BJ (cell line): ENCODE measurements at regions not wholly inside any gene's neighbourhood (a gene's known extent, or its start where the extent isn't known, plus 50 kb on each side); places are given as distances from the start of the nearest gene placed in this dataset.

Experiments used
- CTCF ChIA-PET: fragments of 350-600 bp; formaldehyde crosslinking; extraction: SDS; loops from one replicate; lab custom pipeline; 2021; ENCODE audit warnings: antibody characterized with exemption, inconsistent platforms; lab: Yijun Ruan, JAX
- POLR2A ChIA-PET: fragments of 300-600 bp; sonication (Branson Sonifier 250); formaldehyde crosslinking; extraction: SDS; loops from one replicate; lab custom pipeline; 2021; ENCODE audit warnings: antibody characterized with exemption; lab: Charles Lee
- DNase-seq: peaks from one replicate; pipeline ENCODE4 v3.0.0-alpha.2; 2011; ENCODE audit warnings: low read depth
- H3K27me3 ChIP-seq: 2 replicates; pipeline ENCODE4 v1.6.0; 2011; ENCODE audit warnings: low read length; ENCODE audit not compliant: control insufficient read depth, insufficient read depth
- H3K36me3 ChIP-seq: 2 replicates; pipeline ENCODE4 v1.5.1; 2011; ENCODE audit warnings: low read length; ENCODE audit not compliant: control insufficient read depth, insufficient read depth
- H3K4me3 ChIP-seq: 2 replicates; pipeline ENCODE4 v1.5.1; 2011; ENCODE audit warnings: low read depth, mild to moderate bottlenecking, control low read depth, low read length
- CTCF ChIP-seq: IDR thresholded peaks from 2 replicates; pipeline ENCODE4 v1.5.1; 2011; ENCODE audit warnings: low read depth, mild to moderate bottlenecking, control low read depth, inconsistent platforms, low read length, moderate library complexity; ENCODE audit not compliant: insufficient read depth

- TF ChIP-seq CTCF, result no peak
- DNase-seq, result no peak
- Histone ChIP-seq H3K4me3 (no peak overlapping the region), H3K36me3 (no peaks in the 10 kb centered on the region), H3K27me3 (peaks cover 9% of the 10 kb centered on the region)
- ChIA-PET POLR2A (no interaction called here), CTCF (interaction anchor here (0.6 to 1.5 kb wide), 3 partner anchors 10 to 59 kb away, joined by 3 to 5 read pairs (median 4); no protein-coding TSS in a partner anchor)
Measured at GRCh38 chr20:58146746-58147140, 81.7 kb downstream of the ANKRD60 start.

GRCh38 chr20:58146081-58146745 is 82.2 kb downstream of the ANKRD60 start:
- no peak for DNase-seq
- ChIA-PET CTCF (interaction anchor here (0.6 to 1.5 kb wide), 3 partner anchors 11 to 59 kb away, joined by 3 to 5 read pairs (median 4); no protein-coding TSS in a partner anchor), POLR2A (no interaction called here)
- peaks cover 9% of the 10 kb centered on the region for H3K27me3 ChIP-seq
- no peak overlapping the region for H3K4me3 ChIP-seq
- no peaks in the 10 kb centered on the region for H3K36me3 ChIP-seq
- no peak for TF ChIP-seq CTCF

GRCh38 chr20:58145506-58146080 is 82.9 kb downstream of the ANKRD60 start:
- no peak overlapping the region for H3K4me3 ChIP-seq
- POLR2A ChIA-PET, result no interaction called here
- CTCF ChIA-PET, result interaction anchor here (1.0 to 1.5 kb wide), 2 partner anchors 11 to 12 kb away, joined by 4 to 5 read pairs; no protein-coding TSS in a partner anchor
- DNase-seq, result no peak
- TF ChIP-seq CTCF, result no peak
- H3K27me3 ChIP-seq, result peaks cover 11% of the 10 kb centered on the region
- H3K36me3 ChIP-seq, result no peaks in the 10 kb centered on the region

- DNase-seq, result no peak
- Histone ChIP-seq H3K36me3 (no peaks in the 10 kb centered on the region), H3K4me3 (no peak overlapping the region), H3K27me3 (peaks cover 15% of the 10 kb centered on the region)
- POLR2A ChIA-PET, result no interaction called here
- TF ChIP-seq CTCF, result no peak
- CTCF ChIA-PET, result no interaction called here
Measured at GRCh38 chr20:58144096-58144495, 84.4 kb downstream of the ANKRD60 start.

- POLR2A ChIA-PET, result no interaction called here
- CTCF ChIA-PET, result no interaction called here
- Histone ChIP-seq H3K4me3 (no peak overlapping the region), H3K36me3 (no peaks in the 10 kb centered on the region), H3K27me3 (peaks cover 18% of the 10 kb centered on the region)
- no peak for DNase-seq
- no peak for TF ChIP-seq CTCF
Measured at GRCh38 chr20:58143531-58143930, 84.9 kb downstream of the ANKRD60 start.
